ACC112 (cell line): ENCODE measurements at regions not wholly inside any gene's neighbourhood (a gene's known extent, or its start where the extent isn't known, plus 50 kb on each side); places are given as distances from the start of the nearest gene placed in this dataset.

ENCODE experiments used
- H2AFZ ChIP-seq: fragments of 200-600 bp; sonication (generic); one replicate; pipeline ENCODE4 v1.6.0; 2017; ENCODE audit warnings: antibody characterized with exemption, low read length; ENCODE audit not compliant: unreplicated experiment
- H3K27ac ChIP-seq: fragments of 200-600 bp; sonication (generic); 2 replicates; pipeline ENCODE4 v1.5.1; 2014; ENCODE audit warnings: low read depth, mild to moderate bottlenecking, antibody characterized with exemption, low read length, moderate library complexity
- H3K27me3 ChIP-seq: fragments of 200-600 bp; sonication (generic); 2 replicates; pipeline ENCODE4 v1.6.1; 2014; ENCODE audit warnings: mild to moderate bottlenecking, antibody characterized with exemption, low read length, moderate library complexity, mixed read lengths; ENCODE audit not compliant: insufficient read depth
- H3K36me3 ChIP-seq: fragments of 200-600 bp; sonication (generic); 2 replicates; pipeline ENCODE4 v1.6.1; 2016; ENCODE audit warnings: mild to moderate bottlenecking, antibody characterized with exemption, low read length, moderate library complexity, mixed read lengths; ENCODE audit not compliant: insufficient read depth
- H3K4me1 ChIP-seq: fragments of 200-600 bp; sonication (generic); one replicate; pipeline ENCODE4 v1.6.1; 2016; ENCODE audit warnings: low read length, mixed read lengths; ENCODE audit not compliant: insufficient read depth, unreplicated experiment, control insufficient read depth
- H3K4me3 ChIP-seq: fragments of 200-600 bp; sonication (generic); 2 replicates; pipeline ENCODE4 v1.5.1; 2014; ENCODE audit warnings: mild to moderate bottlenecking, low read depth, low read length
- H3K79me2 ChIP-seq: fragments of 200-600 bp; sonication (generic); one replicate; pipeline ENCODE4 v1.6.0; 2016; ENCODE audit warnings: low read length; ENCODE audit not compliant: control insufficient read depth, unreplicated experiment, insufficient read depth

DNA sequence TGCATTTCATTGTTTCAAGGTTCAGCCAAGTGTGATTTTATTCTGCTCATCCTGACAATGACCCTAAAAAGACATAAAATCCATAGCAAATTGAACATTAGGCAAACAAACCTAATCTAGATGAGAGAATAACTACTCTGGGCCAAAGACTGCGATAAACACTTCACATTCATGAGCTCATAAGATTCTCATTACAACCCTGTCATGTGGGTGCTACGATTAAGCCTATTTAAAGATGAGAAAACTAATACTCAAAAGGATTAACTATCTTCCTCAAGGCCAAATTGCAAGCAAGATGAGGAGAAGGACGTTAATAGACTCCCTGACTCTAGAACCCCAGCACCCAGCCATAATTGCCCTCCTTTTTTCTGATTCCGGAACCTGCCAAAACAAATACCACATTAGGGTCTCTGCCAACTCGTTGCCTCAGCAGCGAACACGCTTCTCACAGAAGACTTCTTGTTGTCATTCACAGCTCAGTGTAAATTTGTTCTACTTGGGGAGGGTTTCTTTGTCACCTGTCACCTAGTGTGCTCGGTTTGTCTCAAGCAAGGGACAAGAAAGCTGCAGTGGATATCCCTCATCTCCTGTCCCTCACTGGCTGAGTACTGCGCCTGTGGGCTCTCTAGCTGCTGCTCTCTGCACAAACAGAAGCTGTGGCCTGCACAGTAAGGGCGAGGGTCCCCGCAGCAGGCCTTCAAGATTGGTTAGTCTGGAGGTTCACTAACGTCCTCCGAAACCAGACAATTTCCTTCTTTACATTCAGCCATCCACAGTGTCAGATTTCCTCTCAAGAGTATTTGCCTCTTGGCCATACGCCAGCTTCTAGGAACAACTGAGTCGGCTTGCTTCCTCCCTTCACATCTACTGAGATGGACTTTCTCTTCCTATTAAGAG, 200.0 kb upstream of the UBE2E2 start:
- Histone ChIP-seq H3K27ac (no peak overlapping the region), H2AFZ (no peak overlapping the region), H3K27me3 (no peaks in the 10 kb centered on the region), H3K4me3 (no peak overlapping the region), H3K36me3 (no peaks in the 10 kb centered on the region), H3K4me1 (peaks cover 41% of the 10 kb centered on the region), H3K79me2 (no peaks in the 10 kb centered on the region)

GRCh38 chr3:23003733-23004046, 199.4 kb upstream of the UBE2E2 start:
- Histone ChIP-seq H3K79me2 (no peaks in the 10 kb centered on the region), H3K27ac (no peak overlapping the region), H3K4me1 (peaks cover 41% of the 10 kb centered on the region), H3K36me3 (no peaks in the 10 kb centered on the region), H3K27me3 (no peaks in the 10 kb centered on the region), H3K4me3 (no peak overlapping the region), H2AFZ (no peak overlapping the region)

DNA sequence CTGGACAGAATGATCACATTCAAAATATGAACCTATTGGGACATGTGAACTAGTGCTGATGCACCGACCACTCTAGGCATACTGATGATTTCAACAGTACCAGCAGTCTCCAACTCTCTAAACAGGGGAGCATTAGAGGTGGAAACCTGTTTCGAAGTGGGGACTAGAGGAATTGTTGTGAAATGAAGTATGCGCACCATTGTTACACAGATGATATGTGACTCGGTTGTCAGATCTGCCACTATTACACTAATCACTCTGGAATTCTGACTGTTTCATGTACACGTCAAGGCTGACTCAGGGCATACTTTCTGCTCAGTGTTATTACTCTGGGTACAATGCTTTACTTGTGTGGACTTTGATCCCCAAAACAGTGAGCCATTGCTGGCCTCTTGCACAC, 198.2 kb upstream of the UBE2E2 start:
- Histone ChIP-seq H3K36me3 (no peaks in the 10 kb centered on the region), H3K4me3 (no peak overlapping the region), H3K27me3 (no peaks in the 10 kb centered on the region), H2AFZ (peak overlapping the region; percentile 55), H3K4me1 (peaks cover 41% of the 10 kb centered on the region), H3K27ac (peak overlapping the region; percentile 60), H3K79me2 (no peaks in the 10 kb centered on the region)

- Histone ChIP-seq H3K27me3 (no peaks in the 10 kb centered on the region), H3K79me2 (no peaks in the 10 kb centered on the region), H2AFZ (peak overlapping the region; percentile 1), H3K27ac (no peak overlapping the region), H3K4me3 (no peak overlapping the region), H3K36me3 (no peaks in the 10 kb centered on the region), H3K4me1 (peaks cover 7% of the 10 kb centered on the region)
These were observed 185.3 kb upstream of the UBE2E2 start for GRCh38 chr3:23017801-23018200.

- Histone ChIP-seq H3K79me2 (no peaks in the 10 kb centered on the region), H3K4me1 (peaks cover 7% of the 10 kb centered on the region), H3K27me3 (no peaks in the 10 kb centered on the region), H2AFZ (no peak overlapping the region), H3K27ac (no peak overlapping the region), H3K4me3 (no peak overlapping the region), H3K36me3 (no peaks in the 10 kb centered on the region)
These were observed 183.4 kb upstream of the UBE2E2 start for GRCh38 chr3:23019596-23020300.

DNA sequence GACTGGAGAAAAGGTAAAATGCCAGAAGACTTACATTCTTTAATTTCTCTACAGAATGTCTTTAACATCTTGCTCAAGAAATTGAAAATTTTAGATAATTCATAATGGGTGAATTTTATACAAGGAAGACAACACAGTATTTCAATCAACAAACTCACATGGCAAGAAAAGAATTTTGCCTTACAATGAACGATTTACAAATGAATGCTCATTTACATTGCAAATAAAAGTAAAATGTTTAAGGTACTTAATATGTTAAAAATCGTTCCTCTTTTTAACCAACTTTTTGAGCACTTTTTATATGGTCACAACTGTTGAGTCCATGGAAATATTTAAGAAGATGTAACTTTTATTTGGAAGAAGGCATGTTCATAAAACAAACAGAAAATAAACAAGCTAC, 174.8 kb upstream of the UBE2E2 start:
- no peaks in the 10 kb centered on the region for H3K79me2 ChIP-seq
- no peaks in the 10 kb centered on the region for H3K4me1 ChIP-seq
- no peak overlapping the region for H3K27ac ChIP-seq
- H2AFZ ChIP-seq, result no peak overlapping the region
- peaks cover 6% of the 10 kb centered on the region; the same call in 1 of the 2 replicates for H3K27me3 ChIP-seq
- H3K36me3 ChIP-seq, result no peaks in the 10 kb centered on the region
- no peak overlapping the region for H3K4me3 ChIP-seq

DNA sequence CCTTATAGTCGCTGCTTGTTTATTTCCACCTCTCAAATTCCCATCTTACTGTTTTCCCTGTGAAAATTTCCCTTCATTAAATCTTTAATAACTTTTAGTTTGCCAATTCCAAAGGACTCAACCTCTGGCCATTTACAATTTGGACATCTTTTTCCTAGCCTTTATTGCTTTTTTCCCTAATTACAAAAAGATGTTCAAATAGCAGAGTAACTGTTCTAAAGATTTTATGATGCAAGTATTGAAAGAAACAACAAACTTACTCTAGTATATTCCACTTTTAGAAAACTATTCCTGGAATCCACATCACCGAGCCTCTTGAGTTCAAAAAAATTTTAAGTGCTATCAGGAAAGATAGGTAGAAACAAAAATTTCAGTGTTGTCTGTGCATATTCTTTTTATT, 174.1 kb upstream of the UBE2E2 start:
- Histone ChIP-seq H3K4me1 (no peaks in the 10 kb centered on the region), H2AFZ (no peak overlapping the region), H3K4me3 (no peak overlapping the region), H3K27me3 (peaks cover 7% of the 10 kb centered on the region; the same call in 1 of the 2 replicates), H3K36me3 (no peaks in the 10 kb centered on the region), H3K27ac (no peak overlapping the region), H3K79me2 (no peaks in the 10 kb centered on the region)

- Histone ChIP-seq H3K27me3 (peaks cover 10% of the 10 kb centered on the region; the same call in 1 of the 2 replicates), H3K4me1 (no peaks in the 10 kb centered on the region), H3K4me3 (no peak overlapping the region), H3K79me2 (no peaks in the 10 kb centered on the region), H3K27ac (no peak overlapping the region), H3K36me3 (no peaks in the 10 kb centered on the region), H2AFZ (no peak overlapping the region)
These were observed 167.0 kb upstream of the UBE2E2 start for GRCh38 chr3:23035927-23036640.

DNA sequence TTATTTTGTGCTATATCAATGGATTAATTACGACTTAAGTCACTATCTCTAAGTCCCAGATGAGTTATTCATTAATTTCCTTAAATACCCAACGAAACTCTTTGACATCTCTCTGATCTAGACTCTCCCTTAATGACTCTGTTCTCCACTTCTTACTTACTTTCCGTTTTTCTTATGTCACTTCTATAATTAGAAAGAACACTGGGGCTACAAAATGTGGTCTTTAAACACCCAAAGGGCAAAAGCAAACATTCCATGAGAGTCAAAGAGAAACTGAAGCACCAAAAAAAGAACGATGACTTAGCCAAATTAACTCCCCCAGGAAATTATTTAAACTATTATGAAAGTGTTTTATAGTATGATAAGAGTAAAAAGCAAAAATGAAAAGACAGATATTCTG, 166.4 kb upstream of the UBE2E2 start:
- Histone ChIP-seq H3K27ac (no peak overlapping the region), H2AFZ (no peak overlapping the region), H3K36me3 (no peaks in the 10 kb centered on the region), H3K4me1 (peaks cover under 1% of the 10 kb centered on the region), H3K79me2 (no peaks in the 10 kb centered on the region), H3K27me3 (peaks cover 10% of the 10 kb centered on the region; the same call in 1 of the 2 replicates), H3K4me3 (no peak overlapping the region)

DNA sequence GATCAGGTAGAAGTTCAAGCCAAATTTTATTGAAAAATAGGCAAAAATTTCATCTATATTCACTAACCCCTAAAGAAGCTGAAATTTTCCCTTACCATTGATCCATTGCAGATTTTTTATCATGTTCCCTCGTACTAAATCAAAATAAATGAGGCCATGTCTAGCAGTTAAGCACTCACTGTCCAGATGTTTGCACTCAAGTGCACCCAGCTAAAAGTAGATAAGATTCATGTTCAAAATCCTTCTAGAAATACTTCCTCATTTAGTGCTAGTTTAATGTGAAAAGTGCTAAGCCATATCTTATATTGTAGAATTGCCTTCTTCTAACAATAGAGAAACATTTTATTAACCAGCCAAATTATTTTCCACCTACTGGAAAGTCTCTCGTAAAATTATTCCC, 164.7 kb upstream of the UBE2E2 start:
- Histone ChIP-seq H3K4me3 (no peak overlapping the region), H3K27me3 (peaks cover 3% of the 10 kb centered on the region; the same call in 1 of the 2 replicates), H3K36me3 (no peaks in the 10 kb centered on the region), H3K4me1 (peaks cover 11% of the 10 kb centered on the region), H3K79me2 (no peaks in the 10 kb centered on the region), H2AFZ (no peak overlapping the region), H3K27ac (no peak overlapping the region)
